Limb (tissue), 2 donors: ENCODE measurements at regions not wholly inside any gene's neighbourhood (a gene's known extent, or its start where the extent isn't known, plus 50 kb on each side); places are given as distances from the start of the nearest gene placed in this dataset.
A peak's percentile ranks its signal among the peaks of the same experiment; 100 is the strongest.
"Not testable (repeated sequence)": the region's sequence is repeated elsewhere in the genome, so short reads cannot be mapped to it uniquely, and the experiment has no call there.

ENCODE experiments used
- DNase-seq, 2 donors: peaks; one replicate each; pipeline ENCODE4 v3.0.0-alpha.2; 2016; ENCODE audit errors: extremely low spot score in 2 of 2

GRCh38 chr5:79924936-79925893 is 65.8 kb downstream of the MTX3 start:
- DNase-seq: no peak

DNA sequence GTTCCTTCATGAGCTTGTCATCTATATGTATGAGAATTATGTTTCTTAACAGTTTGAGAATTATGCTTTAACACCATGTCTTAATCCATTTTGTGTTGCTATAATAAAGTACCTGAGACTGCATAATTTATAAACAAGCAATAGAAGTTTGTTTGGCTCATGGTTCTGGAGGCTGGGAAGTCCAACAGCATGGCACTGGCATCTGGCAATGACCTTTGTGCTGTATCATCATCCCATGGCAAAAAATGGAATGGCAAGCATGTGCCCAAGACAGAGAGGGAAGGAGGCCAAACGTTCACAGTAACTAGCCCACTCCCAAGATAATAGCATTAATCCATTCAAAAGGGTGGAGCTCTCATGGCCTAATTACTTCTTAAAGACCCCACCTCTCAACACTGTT is 67.6 kb downstream of the MTX3 start:
- DNase-seq: no peak

GRCh38 chr5:79922626-79923025 is 68.4 kb downstream of the MTX3 start:
- DNase-seq: no peak

- DNase-seq: not testable (repeated sequence)
Observed at GRCh38 chr5:79907452-79907851, 83.6 kb downstream of the MTX3 start.

- not testable (repeated sequence) for DNase-seq
Observed at GRCh38 chr5:79902571-79902970, 88.5 kb downstream of the MTX3 start.

GRCh38 chr5:79901631-79902030 is 89.4 kb downstream of the MTX3 start:
- no peak for DNase-seq

DNA sequence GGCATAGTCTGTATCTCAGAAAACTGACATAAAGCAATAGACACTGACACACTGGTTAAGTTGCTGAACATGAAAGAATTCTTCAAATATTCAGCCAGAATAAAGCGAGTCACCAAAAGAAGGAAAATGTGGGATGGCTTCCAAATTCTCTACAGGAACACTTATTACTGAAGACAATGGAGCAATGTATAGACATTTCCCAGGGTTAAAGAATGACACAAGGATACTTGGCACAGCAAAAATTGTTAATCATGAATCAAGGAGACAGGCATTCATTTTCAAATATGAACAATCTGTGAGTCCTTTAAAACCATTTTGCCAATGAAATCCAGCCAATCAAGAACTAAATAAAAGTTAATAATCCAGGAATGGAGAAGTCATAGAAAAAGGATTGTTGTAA is 92.5 kb downstream of the MTX3 start:
- DNase-seq: no peak

- DNase-seq: no peak
Observed at GRCh38 chr5:79893976-79894375, 97.1 kb downstream of the MTX3 start.

- no peak for DNase-seq
Observed at GRCh38 chr5:79893485-79893884, 97.6 kb downstream of the MTX3 start.

DNA sequence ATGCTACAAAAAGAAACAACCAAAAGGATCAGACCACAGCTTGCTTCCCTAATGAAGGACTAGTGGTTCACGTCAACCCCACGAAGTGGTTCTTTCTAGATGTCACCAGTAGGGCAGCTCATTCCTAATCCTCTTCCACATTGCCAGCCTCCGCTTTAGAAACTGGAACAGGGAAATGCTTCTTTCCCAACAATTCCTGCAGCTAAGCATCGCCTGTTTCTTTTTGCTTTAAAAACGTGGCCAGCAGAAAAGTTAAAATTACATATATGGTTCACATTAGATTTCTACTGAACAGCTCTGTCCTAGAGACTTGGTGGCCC is 100.2 kb downstream of the MTX3 start:
- no peak for DNase-seq

DNA sequence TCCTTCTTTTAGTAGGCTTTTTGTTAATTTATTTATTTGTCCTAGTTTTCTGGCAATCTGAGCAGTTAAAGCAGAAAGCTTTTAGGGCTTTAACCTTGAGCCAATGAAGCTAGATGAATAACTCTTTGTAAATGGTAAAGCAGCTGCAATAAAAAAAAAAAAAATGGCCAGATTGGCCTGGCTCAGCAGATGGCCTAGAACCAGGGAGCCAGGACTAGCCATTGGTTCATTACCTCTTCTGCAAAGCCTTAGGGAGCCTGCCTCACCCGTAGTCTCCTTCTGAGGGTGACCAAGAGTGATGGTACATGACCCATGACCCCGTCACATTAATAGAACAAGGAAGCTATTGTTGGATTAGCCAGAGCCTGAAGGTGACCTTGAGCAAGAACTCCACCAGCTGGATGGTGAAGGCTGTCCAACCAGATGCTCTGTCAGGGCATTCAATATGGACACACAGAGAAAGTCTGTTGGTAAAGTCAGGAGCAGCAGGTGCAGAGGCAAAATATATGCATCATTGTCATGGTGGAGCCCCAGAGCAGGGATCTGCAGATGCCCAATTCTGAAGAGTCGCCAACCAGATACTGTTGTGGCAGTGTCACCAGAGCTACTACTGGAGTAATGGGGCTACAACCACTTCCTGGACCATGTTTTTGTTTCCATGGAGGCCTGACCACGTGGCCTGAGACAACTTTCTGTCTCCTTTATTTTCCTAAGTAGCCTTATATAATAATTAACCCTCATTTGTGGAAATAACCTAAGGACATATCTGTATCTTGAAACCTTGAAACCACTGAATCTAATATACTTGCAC is 100.7 kb downstream of the MTX3 start:
- no peak for DNase-seq

- DNase-seq: no peak
Observed at GRCh38 chr5:79888643-79889042, 102.4 kb downstream of the MTX3 start.

GRCh38 chr5:79886925-79887655 is 104.0 kb downstream of the MTX3 start:
- no peak for DNase-seq

- no peak for DNase-seq
Observed at GRCh38 chr5:79886456-79886855, 104.6 kb downstream of the MTX3 start.

GRCh38 chr5:79879880-79880279 is 111.2 kb downstream of the MTX3 start:
- not testable (repeated sequence) for DNase-seq

- no peak for DNase-seq
Observed at GRCh38 chr5:79878721-79879336, 112.2 kb downstream of the MTX3 start.

- DNase-seq: no peak
Observed at GRCh38 chr5:79878136-79878679, 112.9 kb downstream of the MTX3 start.

DNA sequence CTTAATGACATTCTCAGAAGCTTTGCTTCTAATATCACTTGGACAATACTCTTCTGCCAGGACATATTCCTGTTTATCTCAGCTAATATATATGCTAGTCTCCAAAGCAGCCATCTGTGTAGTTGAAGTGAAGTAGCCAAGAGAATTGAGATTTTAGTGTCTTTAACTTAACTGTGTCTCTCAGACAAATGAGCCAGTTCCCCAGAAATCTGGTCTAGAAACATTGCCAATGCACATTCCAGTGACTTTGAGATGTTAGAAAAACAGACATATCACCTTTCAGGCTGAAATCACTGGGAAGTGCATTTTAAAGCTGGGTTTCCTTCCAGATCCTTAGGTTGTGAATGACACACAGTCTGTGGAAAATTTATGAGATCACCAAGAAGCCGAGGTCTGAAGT is 114.6 kb downstream of the MTX3 start:
- DNase-seq: peak in 1 of 2 donors; percentile 38

GRCh38 chr5:79875230-79875629 is 115.8 kb downstream of the MTX3 start:
- DNase-seq: no peak

DNA sequence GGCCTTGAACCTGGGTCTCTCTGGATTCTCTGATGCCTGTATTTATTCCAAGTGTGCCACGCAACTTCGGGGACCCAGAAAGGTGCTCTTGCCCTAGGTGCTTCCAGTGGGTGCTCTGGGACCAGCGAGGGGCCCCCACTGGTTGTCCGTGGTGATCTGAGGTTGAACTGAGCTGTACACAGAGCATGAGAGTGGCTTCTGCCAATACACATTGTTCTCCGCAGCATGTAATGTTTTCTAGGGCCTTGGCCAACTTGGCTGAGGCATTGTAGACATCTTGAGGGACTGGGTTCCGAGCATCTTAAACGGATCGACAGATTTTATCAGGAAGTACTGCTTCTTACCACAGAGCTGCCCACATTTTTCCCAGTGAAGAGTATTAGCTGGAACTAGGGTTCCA is 117.9 kb downstream of the MTX3 start:
- no peak for DNase-seq

GRCh38 chr5:79872291-79872690 is 118.8 kb downstream of the MTX3 start:
- DNase-seq: no peak
